ENCODE measurements at regions not wholly inside any gene's neighbourhood (a gene's known extent, or its start where the extent isn't known, plus 50 kb on each side); places are given as distances from the start of the nearest gene placed in this dataset.

DNA sequence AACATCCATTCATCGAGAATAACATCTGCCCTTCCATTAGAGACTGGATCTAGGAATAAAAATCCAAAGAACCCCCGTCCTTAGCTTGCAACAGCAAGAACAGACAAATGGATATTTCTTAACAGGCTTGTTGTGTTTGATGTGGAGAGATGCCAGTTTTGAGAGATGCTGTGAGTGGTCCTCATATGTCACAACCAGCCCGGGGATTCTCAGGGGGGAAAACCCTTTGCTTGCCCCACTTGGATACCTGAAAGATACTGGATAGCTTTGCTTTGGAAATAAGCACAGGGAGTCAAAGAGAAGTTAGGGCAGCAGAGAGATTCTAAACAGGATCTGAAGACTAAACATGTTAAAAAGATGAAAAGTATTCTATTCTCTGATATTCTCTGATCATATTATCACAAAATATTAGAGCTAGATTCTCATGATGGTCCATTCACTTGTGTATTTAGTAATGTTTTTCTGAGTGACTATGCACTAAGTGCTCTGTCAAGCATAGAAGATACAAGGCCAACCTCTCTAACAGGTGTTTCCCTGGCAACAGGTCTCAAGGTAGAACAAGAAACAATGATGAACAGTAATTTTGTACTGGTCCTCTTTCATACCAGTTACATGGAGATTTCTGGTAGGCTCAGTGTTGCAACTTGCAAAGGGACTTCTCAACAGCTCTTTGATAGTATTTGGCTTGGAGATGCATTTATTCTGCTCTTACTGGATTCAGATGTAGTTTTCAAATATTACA is 348.2 kb downstream of the MYCN start:
- no peaks in the 10 kb centered on the region for H4K20me1 ChIP-seq (ENCODE audit: control insufficient read depth, insufficient read depth, low read length, poor library complexity, severe bottlenecking)
- H3K4me3 Mint-ChIP-seq = no peak overlapping the region
- WGBS (ENCODE audit: insufficient coverage) = 80% methylated on average over 1 of the region's 3 CpGs
- ChIA-PET POLR2A (no interaction called here), CTCF (no interaction called here)
- no peaks in the 10 kb centered on the region for H3K79me2 ChIP-seq (ENCODE audit: control insufficient read depth, insufficient read depth, low read length)
- no peak for TF ChIP-seq EZH2 (IDR thresholded peaks at IDR 0.05; ENCODE audit: borderline replicate concordance, insufficient read depth, low read depth, low read length, poor library complexity, severe bottlenecking)
- no peak overlapping the region for H2AFZ ChIP-seq (ENCODE audit: insufficient read depth, low read depth, low read length, poor library complexity, severe bottlenecking)
- H3K27ac ChIP-seq (ENCODE audit: low read length in 2 of 2) = no peak overlapping the region
- no peaks in the 10 kb centered on the region for H3K4me1 Mint-ChIP-seq
- no peak overlapping the region for H3K27ac Mint-ChIP-seq
- ATAC-seq (ENCODE audit: low read depth) (no peak), DNase-seq (no peak)
- no peak overlapping the region for H3K4me2 ChIP-seq (replicated peaks; ENCODE audit: low read depth, low read length, poor library complexity, severe bottlenecking)
- no peak overlapping the region for H3K4me3 ChIP-seq (ENCODE audit: control extremely low read depth in 1 of 5, extremely low read depth in 1 of 5, insufficient read depth in 1 of 5, low read depth in 2 of 5, low read length in 4 of 5)
- no peaks in the 10 kb centered on the region for H3K9me3 Mint-ChIP-seq (ENCODE audit: insufficient read depth)
- H3K27me3 ChIP-seq (replicated peaks in 1 of 4; ENCODE audit: control extremely low read depth in 1 of 4, control insufficient read depth in 3 of 4, insufficient read depth in 4 of 4, low read length in 3 of 4) = no peaks in the 10 kb centered on the region
- no peak overlapping the region for H3K9ac ChIP-seq (ENCODE audit: low read length)
- no peaks in the 10 kb centered on the region for H3K36me3 ChIP-seq (replicated peaks in 1 of 2; ENCODE audit: control extremely low read depth in 1 of 2, control insufficient read depth in 1 of 2, extremely low read depth in 1 of 2, insufficient read depth in 2 of 2, low read length in 1 of 2)
- H3K9me3 ChIP-seq (ENCODE audit: control extremely low read depth in 1 of 3, control insufficient read depth in 2 of 3, insufficient read depth in 1 of 3, low read length in 2 of 3) = peaks cover 0 to 4% (median 0%) of the 10 kb centered on the region in 3 donors
- intact Hi-C loops (cut with micrococcal nuclease) = no loop called here
- peaks cover 8% of the 10 kb centered on the region for H3K27me3 Mint-ChIP-seq
- no peaks in the 10 kb centered on the region for H3K4me1 ChIP-seq (ENCODE audit: control insufficient read depth in 2 of 2, insufficient read depth in 2 of 2, low read length in 2 of 2)

DNA sequence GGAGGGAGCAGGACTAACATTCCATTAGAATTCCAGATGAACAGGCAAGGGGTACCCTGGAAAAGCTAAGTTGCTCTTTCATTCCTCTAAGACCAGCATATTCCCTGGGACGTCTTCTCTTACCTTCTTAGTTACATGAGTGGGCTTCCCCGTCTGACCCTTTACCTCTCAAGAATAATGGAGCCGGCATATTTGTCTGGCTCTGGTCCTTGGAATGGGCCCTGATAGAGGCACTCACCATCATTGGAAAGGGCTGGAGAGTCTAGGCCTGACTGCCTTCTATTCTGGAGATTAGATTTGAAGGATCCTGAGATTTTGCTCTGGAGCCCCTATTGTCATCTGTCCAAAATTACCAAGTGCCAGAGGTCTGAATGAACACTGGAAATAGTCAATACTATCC is 347.5 kb downstream of the MYCN start:
- H3K27ac ChIP-seq (ENCODE audit: low read length in 2 of 2) = no peak overlapping the region
- 100% methylated on average over 3 of the region's 3 CpGs for WGBS (ENCODE audit: insufficient coverage)
- H3K27me3 ChIP-seq (replicated peaks in 1 of 4; ENCODE audit: control extremely low read depth in 1 of 4, control insufficient read depth in 3 of 4, insufficient read depth in 4 of 4, low read length in 3 of 4) = no peaks in the 10 kb centered on the region
- no peaks in the 10 kb centered on the region for H4K20me1 ChIP-seq (ENCODE audit: control insufficient read depth, insufficient read depth, low read length, poor library complexity, severe bottlenecking)
- no peaks in the 10 kb centered on the region for H3K9me3 Mint-ChIP-seq (ENCODE audit: insufficient read depth)
- no peaks in the 10 kb centered on the region for H3K4me1 Mint-ChIP-seq
- no peak for DNase-seq
- H3K4me3 Mint-ChIP-seq = no peak overlapping the region
- H3K9me3 ChIP-seq (ENCODE audit: control extremely low read depth in 1 of 3, control insufficient read depth in 2 of 3, insufficient read depth in 1 of 3, low read length in 2 of 3) = peaks cover 0 to 5% (median 0%) of the 10 kb centered on the region in 3 donors
- H3K27ac Mint-ChIP-seq = no peak overlapping the region
- ATAC-seq (ENCODE audit: low read depth) = no peak
- POLR2A ChIA-PET = no interaction called here
- no peak overlapping the region for H2AFZ ChIP-seq (ENCODE audit: insufficient read depth, low read depth, low read length, poor library complexity, severe bottlenecking)
- no peaks in the 10 kb centered on the region for H3K4me1 ChIP-seq (ENCODE audit: control insufficient read depth in 2 of 2, insufficient read depth in 2 of 2, low read length in 2 of 2)
- intact Hi-C loops (cut with micrococcal nuclease) = no loop called here
- H3K36me3 ChIP-seq (replicated peaks in 1 of 2; ENCODE audit: control extremely low read depth in 1 of 2, control insufficient read depth in 1 of 2, extremely low read depth in 1 of 2, insufficient read depth in 2 of 2, low read length in 1 of 2) = no peaks in the 10 kb centered on the region
- peaks cover 14% of the 10 kb centered on the region for H3K27me3 Mint-ChIP-seq
- H3K4me2 ChIP-seq (replicated peaks; ENCODE audit: low read depth, low read length, poor library complexity, severe bottlenecking) = no peak overlapping the region
- H3K9ac ChIP-seq (ENCODE audit: low read length) = no peak overlapping the region
- no peak overlapping the region for H3K4me3 ChIP-seq (ENCODE audit: control extremely low read depth in 1 of 5, extremely low read depth in 1 of 5, insufficient read depth in 1 of 5, low read depth in 2 of 5, low read length in 4 of 5)
- H3K79me2 ChIP-seq (ENCODE audit: control insufficient read depth, insufficient read depth, low read length) = no peaks in the 10 kb centered on the region
- TF ChIP-seq, protein P1, sequence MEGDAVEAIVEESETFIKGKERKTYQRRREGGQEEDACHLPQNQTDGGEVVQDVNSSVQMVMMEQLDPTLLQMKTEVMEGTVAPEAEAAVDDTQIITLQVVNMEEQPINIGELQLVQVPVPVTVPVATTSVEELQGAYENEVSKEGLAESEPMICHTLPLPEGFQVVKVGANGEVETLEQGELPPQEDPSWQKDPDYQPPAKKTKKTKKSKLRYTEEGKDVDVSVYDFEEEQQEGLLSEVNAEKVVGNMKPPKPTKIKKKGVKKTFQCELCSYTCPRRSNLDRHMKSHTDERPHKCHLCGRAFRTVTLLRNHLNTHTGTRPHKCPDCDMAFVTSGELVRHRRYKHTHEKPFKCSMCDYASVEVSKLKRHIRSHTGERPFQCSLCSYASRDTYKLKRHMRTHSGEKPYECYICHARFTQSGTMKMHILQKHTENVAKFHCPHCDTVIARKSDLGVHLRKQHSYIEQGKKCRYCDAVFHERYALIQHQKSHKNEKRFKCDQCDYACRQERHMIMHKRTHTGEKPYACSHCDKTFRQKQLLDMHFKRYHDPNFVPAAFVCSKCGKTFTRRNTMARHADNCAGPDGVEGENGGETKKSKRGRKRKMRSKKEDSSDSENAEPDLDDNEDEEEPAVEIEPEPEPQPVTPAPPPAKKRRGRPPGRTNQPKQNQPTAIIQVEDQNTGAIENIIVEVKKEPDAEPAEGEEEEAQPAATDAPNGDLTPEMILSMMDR (IDR thresholded peaks at IDR 0.05) = no peak
- TF ChIP-seq EZH2 (IDR thresholded peaks at IDR 0.05; ENCODE audit: borderline replicate concordance, insufficient read depth, low read depth, low read length, poor library complexity, severe bottlenecking) = no peak
- CTCF ChIA-PET = no interaction called here

Data from B cell (primary cell).